AG04450 (cell line): ENCODE measurements at regions not wholly inside any gene's neighbourhood (a gene's known extent, or its start where the extent isn't known, plus 50 kb on each side); places are given as distances from the start of the nearest gene placed in this dataset.

Experiments
- CTCF ChIA-PET: fragments of 300-600, 350-600 bp; formaldehyde crosslinking; extraction: SDS; loops from one replicate; lab custom pipeline; 2022; ENCODE audit warnings: antibody characterized with exemption, inconsistent platforms; lab: Charles Lee
- POLR2A ChIA-PET: fragments of 350-600 bp; formaldehyde crosslinking; extraction: SDS; loops from one replicate; lab custom pipeline; 2021; ENCODE audit warnings: antibody characterized with exemption, inconsistent platforms; lab: Yijun Ruan, JAX
- DNase-seq: peaks from one replicate; pipeline ENCODE4 v3.0.0-alpha.2; 2011; ENCODE audit warnings: low read depth, low spot score
- H3K27ac ChIP-seq: one replicate; pipeline ENCODE4 v1.5.1; 2012; ENCODE audit warnings: low read depth, low read length, control low read depth
- H3K27me3 ChIP-seq: one replicate; pipeline ENCODE4 v1.6.0; 2012; ENCODE audit warnings: low read length; ENCODE audit not compliant: control insufficient read depth, insufficient read depth
- H3K4me3 ChIP-seq: 2 replicates; pipeline ENCODE4 v1.5.1; 2011; ENCODE audit warnings: mild to moderate bottlenecking, low read depth, low read length, control low read depth
- H3K9me3 ChIP-seq: 2 replicates; pipeline ENCODE4 v1.5.1; 2012; ENCODE audit warnings: low read length; ENCODE audit not compliant: control insufficient read depth, insufficient read depth
- CTCF ChIP-seq: IDR thresholded peaks from 2 replicates; pipeline ENCODE4 v1.5.1; 2011; ENCODE audit warnings: low read depth, low read length, control low read depth, inconsistent platforms

DNA sequence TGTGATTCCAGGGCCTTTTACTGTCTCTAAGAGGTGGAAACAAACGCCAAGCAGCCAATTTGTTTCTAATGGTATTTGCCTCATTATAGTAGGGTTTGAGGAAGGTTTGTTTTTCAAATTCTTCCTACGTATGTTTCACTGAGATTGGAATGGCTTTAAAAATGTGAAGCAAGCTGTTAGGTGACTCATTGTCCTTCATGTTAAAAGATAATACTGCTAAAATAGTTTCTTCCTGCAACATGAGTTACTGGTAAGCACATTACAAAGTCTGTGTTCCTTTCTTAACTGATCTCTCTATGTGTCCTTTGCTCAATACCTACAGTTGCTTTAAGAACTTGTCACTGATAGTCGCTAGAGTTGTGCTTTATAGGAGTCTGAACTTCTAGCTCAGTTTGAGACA is 1183.9 kb downstream of the RPA4 start:
- TF ChIP-seq CTCF = no peak
- POLR2A ChIA-PET = no interaction called here
- CTCF ChIA-PET = no interaction called here
- no peak overlapping the region for H3K4me3 ChIP-seq
- H3K27me3 ChIP-seq = no peaks in the 10 kb centered on the region
- H3K27ac ChIP-seq = no peak overlapping the region
- peak; percentile 8 for DNase-seq
- no peaks in the 10 kb centered on the region for H3K9me3 ChIP-seq

DNA sequence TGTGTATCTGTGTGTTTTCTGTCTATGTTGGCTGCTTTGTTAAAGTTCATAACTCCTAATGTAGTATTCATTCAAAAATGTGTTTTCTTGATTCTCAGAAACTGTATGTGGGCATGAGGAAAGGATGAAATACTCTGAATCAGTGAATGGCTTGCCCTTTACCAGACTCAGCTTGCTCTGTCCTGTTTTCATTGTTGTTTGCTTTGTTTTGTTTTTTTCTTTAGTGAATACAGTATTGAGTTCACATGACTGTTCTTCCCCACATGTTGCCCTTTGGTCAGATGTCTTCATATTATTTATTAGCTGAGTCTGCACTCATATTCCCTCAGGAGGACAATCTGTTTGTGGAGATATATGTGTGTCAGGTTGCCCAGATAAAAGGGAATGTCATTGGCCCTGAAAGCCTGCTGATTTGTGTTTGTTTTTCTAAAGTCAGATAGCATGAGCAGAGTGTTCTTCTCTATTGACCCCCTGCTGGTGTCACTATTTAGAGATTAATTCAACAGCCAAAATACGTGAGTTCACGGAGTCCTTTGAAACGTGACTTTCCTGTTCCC is 1184.4 kb downstream of the RPA4 start:
- no peaks in the 10 kb centered on the region for H3K27me3 ChIP-seq
- no peak overlapping the region for H3K4me3 ChIP-seq
- no peak for TF ChIP-seq CTCF
- H3K27ac ChIP-seq = no peak overlapping the region
- ChIA-PET POLR2A (no interaction called here), CTCF (no interaction called here)
- DNase-seq = no peak
- no peaks in the 10 kb centered on the region for H3K9me3 ChIP-seq

DNA sequence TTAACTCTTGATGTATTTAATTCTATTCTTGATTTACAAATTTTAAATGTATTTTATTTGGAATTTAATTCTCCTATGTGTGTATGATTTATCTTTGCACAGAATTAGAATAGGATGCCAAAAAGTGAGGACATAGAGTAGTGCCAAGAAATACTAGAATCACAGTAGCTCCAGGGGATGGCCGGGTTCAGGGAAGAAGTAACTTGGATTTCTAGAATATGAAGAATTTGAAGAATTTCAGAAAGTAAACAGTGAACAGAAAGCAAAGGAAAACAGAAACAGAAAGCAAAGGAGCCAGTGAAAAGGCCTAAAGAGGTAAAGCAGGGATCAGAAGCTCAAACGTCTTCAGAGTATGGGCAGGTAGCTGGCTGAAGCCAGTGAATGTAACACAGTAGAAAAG is 1187.6 kb downstream of the RPA4 start:
- CTCF ChIA-PET = no interaction called here
- H3K4me3 ChIP-seq = no peak overlapping the region
- no peaks in the 10 kb centered on the region for H3K9me3 ChIP-seq
- no peak for TF ChIP-seq CTCF
- H3K27ac ChIP-seq = no peak overlapping the region
- no peaks in the 10 kb centered on the region for H3K27me3 ChIP-seq
- no peak for DNase-seq
- POLR2A ChIA-PET = no interaction called here

DNA sequence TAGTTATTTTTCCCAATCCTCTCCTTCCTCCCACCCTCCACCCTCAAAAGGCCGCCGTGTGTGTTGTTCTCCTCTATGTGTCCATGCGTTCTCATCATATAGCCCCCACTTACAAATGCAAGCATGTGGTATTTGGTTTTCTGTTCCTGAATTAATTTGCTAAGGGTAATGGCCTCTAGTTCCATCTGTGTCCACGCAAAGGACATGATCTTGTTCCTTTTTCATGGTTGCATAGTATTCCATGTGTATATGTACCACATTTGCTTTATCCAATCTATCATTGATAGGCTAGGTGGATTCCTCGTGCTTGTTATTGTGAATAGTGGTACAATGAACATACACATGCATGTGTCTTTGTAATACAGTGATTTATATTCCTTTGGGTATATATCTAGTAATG is 1193.7 kb downstream of the RPA4 start:
- no peak for TF ChIP-seq CTCF
- Histone ChIP-seq H3K9me3 (no peaks in the 10 kb centered on the region), H3K27me3 (no peaks in the 10 kb centered on the region), H3K27ac (no peak overlapping the region), H3K4me3 (no peak overlapping the region)
- DNase-seq = no peak
- ChIA-PET CTCF (no interaction called here), POLR2A (no interaction called here)

- Histone ChIP-seq H3K27ac (no peak overlapping the region), H3K27me3 (no peaks in the 10 kb centered on the region), H3K4me3 (no peak overlapping the region), H3K9me3 (no peaks in the 10 kb centered on the region)
- POLR2A ChIA-PET = no interaction called here
- TF ChIP-seq CTCF = no peak
- no peak for DNase-seq
- CTCF ChIA-PET = no interaction called here
Observed at GRCh38 chrX:98111684-98112083, 1228.0 kb downstream of the RPA4 start.
